Adipocyte (in vitro differentiated cells): ENCODE measurements at regions not wholly inside any gene's neighbourhood (a gene's known extent, or its start where the extent isn't known, plus 50 kb on each side); places are given as distances from the start of the nearest gene placed in this dataset.

Experiments used
- DNase-seq: peaks from one replicate; pipeline ENCODE4 v3.0.0-alpha.2; 2015; ENCODE audit warnings: low read depth
- H3K27me3 ChIP-seq: replicated peaks from 2 replicates; pipeline ENCODE4 v1.7.0; 2013; ENCODE audit warnings: mild to moderate bottlenecking, low read length, moderate library complexity; ENCODE audit not compliant: control insufficient read depth, insufficient read depth
- H3K36me3 ChIP-seq: 2 replicates; pipeline ENCODE4 v1.7.0; 2013; ENCODE audit warnings: low read length, mild to moderate bottlenecking, moderate library complexity; ENCODE audit not compliant: control insufficient read depth, insufficient read depth, severe bottlenecking
- H3K4me1 ChIP-seq: 2 replicates; pipeline ENCODE4 v1.7.0; 2013; ENCODE audit warnings: mild to moderate bottlenecking, low read length, moderate library complexity; ENCODE audit not compliant: control insufficient read depth, insufficient read depth
- H3K4me3 ChIP-seq: 2 replicates; pipeline ENCODE4 v1.7.0; 2013; ENCODE audit warnings: mild to moderate bottlenecking, low read length, moderate library complexity
- H3K9ac ChIP-seq: 2 replicates; pipeline ENCODE4 v1.7.0; 2013; ENCODE audit warnings: mild to moderate bottlenecking, low read length, moderate library complexity
- H3K9me3 ChIP-seq: 2 replicates; pipeline ENCODE4 v1.7.0; 2013; ENCODE audit warnings: mild to moderate bottlenecking, low read length, moderate library complexity; ENCODE audit not compliant: control insufficient read depth

DNA sequence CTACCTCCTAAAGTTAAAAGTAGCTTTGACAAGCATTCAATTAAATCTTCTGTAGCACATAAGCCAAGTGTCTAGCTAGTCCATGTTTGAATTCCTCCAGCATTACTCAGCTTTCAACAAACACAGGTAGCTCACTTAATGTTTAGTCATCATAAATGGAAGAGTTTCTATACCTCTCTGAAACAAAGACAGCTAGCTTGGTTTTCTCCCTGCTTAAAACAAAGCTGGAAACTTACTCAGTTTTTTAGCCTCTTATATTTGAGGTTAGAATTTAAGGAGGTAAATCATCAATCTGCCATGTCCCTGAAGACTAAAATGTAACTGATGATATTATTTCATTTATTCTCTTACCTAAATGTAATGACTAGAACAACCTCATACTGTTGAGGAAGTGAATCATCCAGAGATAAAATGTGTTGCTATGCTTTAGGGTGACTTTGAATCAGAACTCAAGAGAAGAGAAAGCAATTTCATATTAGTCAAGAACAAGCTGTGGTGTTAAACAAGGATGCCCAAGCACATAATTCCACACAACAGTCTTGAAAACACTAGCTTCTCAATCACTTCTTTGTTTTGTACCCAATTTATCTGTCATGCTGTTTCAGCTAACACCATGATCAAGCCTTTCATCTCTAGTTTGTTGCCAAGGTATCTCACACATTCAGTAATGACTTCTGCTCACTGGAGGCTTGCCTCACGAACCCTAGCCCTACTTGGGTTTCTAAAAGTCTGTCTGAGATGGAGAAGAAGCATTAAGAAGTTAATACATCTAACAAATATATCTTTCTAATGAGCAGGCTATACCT is 251.9 kb downstream of the EPM2A start:
- no peaks in the 10 kb centered on the region for H3K27me3 ChIP-seq
- H3K9me3 ChIP-seq: peaks cover 10% of the 10 kb centered on the region
- no peak overlapping the region for H3K4me3 ChIP-seq
- no peaks in the 10 kb centered on the region for H3K36me3 ChIP-seq
- DNase-seq: no peak
- no peak overlapping the region for H3K9ac ChIP-seq
- H3K4me1 ChIP-seq: no peaks in the 10 kb centered on the region

DNA sequence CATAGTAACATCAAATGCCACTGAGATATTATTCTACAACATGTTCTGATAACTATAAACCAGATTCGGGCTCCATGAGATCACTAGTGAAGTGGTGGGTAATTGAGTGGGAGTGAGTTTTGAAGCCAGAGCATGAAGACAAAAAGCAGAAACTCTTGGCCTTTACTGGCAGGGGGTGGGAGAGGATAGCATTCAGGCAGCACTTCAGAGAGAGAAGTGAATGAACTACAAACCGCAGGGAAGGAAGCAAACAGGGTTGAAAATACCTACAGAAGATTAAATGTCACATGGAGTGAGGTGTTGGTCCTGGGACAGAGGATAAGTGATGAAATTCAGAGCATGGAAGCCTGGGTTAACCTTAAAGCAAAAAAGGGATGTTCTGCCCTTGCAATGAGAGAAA is 250.0 kb downstream of the EPM2A start:
- H3K4me3 ChIP-seq: no peak overlapping the region
- DNase-seq: no peak

DNA sequence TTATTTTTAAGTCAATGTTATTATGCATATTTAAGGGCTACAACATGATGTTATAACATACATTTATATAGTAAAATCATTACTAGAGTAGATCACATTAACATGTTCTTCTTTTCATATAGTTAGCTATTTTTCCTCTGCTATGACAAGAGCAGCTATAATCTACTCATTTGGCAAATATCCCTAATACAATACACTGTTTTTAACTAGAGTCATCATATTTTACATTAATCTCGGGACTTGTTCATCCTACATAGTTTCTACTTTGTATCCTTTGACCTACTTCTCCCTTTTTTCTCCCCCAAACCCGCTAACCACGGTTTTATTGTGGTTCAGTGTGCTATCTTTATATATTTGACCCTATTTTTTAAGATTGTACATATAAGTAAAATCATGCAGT is 249.0 kb downstream of the EPM2A start:
- Histone ChIP-seq H3K9me3 (peaks cover 5% of the 10 kb centered on the region), H3K27me3 (no peaks in the 10 kb centered on the region), H3K4me3 (no peak overlapping the region), H3K4me1 (no peaks in the 10 kb centered on the region), H3K9ac (no peak overlapping the region), H3K36me3 (no peaks in the 10 kb centered on the region)
- no peak for DNase-seq

More for the DNA sequence above, 250.0 kb downstream of the EPM2A start:
- no peak overlapping the region for H3K9ac ChIP-seq
- peaks cover 5% of the 10 kb centered on the region for H3K9me3 ChIP-seq
- H3K27me3 ChIP-seq: no peaks in the 10 kb centered on the region
- no peaks in the 10 kb centered on the region for H3K36me3 ChIP-seq
- no peaks in the 10 kb centered on the region for H3K4me1 ChIP-seq

DNA sequence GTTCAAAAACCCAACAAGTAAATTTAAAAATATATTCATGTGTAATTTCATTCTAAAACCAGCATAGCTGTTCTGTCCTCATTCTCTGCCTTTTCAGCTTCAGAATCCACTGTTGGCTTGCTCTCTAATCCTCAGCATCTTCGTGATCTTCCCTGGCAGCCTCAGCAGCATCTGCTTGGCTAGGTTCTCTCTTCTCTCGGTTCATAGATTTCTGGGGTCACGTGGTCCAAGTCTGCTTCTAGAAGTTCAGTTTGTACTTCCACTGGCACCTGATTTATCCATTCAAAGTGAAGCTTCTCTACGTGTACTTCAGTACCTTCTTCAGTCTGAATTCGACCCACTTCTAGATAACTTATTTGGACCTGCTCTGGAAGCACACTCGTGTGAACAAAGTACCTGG is 245.7 kb downstream of the EPM2A start:
- Histone ChIP-seq H3K27me3 (no peaks in the 10 kb centered on the region), H3K9me3 (peaks cover 14% of the 10 kb centered on the region), H3K36me3 (no peaks in the 10 kb centered on the region), H3K9ac (no peak overlapping the region), H3K4me3 (no peak overlapping the region), H3K4me1 (no peaks in the 10 kb centered on the region)
- DNase-seq: no peak

DNA sequence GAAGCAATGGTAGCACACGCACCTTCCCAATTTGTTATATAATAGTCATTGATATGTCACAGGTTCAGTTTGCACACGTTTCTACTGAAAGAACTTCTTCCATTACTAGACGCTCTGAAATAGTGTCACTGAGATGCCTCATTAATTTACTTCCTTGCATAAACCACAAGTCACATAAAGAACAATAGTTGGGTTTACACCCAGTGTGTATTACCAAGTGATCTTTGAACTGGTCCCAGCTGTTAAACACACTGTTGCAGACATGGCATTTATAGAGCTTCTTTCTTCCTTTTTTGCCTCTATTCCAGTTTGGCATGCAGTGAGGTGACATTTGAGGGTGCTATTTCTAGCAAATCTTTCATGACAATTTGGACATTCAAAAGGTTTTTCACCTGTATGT is 245.3 kb downstream of the EPM2A start:
- H3K36me3 ChIP-seq: no peaks in the 10 kb centered on the region
- peaks cover 14% of the 10 kb centered on the region for H3K9me3 ChIP-seq

DNA sequence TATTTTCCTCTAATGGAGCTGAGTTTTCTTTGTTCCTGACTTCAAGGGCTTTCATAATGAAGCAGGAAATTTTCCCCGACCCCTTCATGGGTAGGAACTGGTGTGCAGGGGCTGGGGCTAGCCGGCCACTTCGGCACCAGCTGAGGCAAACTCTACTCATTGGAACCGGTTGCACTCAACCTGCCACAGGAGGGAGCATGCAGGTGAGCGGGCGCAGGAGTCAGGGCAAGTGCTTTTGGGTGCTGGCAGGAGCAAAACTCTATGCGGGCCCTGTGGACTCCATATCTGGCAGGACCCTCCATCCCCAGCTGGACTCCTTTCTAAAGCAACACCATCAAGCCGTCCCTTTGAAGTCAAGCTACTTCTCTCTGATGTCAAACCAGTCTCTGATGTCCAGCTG is 244.2 kb downstream of the EPM2A start:
- Histone ChIP-seq H3K4me1 (no peaks in the 10 kb centered on the region), H3K27me3 (no peaks in the 10 kb centered on the region), H3K36me3 (no peaks in the 10 kb centered on the region), H3K4me3 (no peak overlapping the region), H3K9me3 (peaks cover 14% of the 10 kb centered on the region), H3K9ac (no peak overlapping the region)
- no peak for DNase-seq

More for the DNA sequence above, 245.3 kb downstream of the EPM2A start:
- Histone ChIP-seq H3K4me1 (no peaks in the 10 kb centered on the region), H3K4me3 (no peak overlapping the region), H3K27me3 (no peaks in the 10 kb centered on the region), H3K9ac (no peak overlapping the region)
- no peak for DNase-seq

DNA sequence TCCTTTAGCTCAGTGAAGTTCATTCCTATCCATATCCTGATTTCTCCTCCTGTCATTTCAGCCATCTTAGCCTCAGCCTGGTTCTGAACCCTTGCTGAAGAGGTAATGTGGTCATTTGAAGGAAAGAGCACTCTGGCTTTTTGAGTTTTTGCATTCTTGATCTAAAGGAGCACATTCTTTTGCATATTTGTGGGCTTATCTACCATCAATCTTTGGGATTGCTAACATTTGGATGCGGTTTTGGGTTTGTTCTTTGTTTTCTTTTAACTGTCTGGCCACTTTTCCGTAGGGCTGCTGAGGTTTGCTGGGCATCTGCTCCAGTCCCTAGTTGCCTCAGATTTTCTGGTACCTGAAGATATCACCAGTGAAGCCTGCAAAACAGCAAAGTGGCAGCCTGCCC is 238.3 kb downstream of the EPM2A start:
- H3K27me3 ChIP-seq: no peaks in the 10 kb centered on the region
- H3K9ac ChIP-seq: no peak overlapping the region
- peak; percentile 3 for DNase-seq
- peaks cover 9% of the 10 kb centered on the region for H3K9me3 ChIP-seq
- no peak overlapping the region for H3K4me3 ChIP-seq
- no peaks in the 10 kb centered on the region for H3K4me1 ChIP-seq
- H3K36me3 ChIP-seq: no peaks in the 10 kb centered on the region

DNA sequence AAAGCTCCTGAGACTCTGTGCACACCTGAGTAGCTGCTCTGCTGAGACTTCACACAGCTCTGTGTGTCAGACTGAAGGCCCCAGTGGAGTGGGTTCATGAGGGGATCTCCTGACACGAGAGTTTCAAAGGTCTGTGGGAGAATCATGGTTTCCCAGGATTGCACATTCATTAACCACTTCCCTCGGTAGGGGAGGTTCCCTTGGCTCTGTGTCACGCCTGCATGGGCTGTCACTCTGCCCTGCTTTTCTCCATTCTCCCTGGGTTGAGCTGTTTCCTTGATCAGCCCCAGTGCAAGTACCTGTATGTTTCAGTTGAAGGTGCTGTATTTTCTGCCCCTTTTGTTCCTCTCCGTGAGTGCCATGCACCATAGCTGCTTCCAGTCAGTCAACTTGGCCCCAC is 236.9 kb downstream of the EPM2A start:
- Histone ChIP-seq H3K4me1 (no peaks in the 10 kb centered on the region), H3K36me3 (no peaks in the 10 kb centered on the region), H3K4me3 (no peak overlapping the region), H3K9me3 (peaks cover 5% of the 10 kb centered on the region), H3K27me3 (no peaks in the 10 kb centered on the region), H3K9ac (no peak overlapping the region)
- no peak for DNase-seq

DNA sequence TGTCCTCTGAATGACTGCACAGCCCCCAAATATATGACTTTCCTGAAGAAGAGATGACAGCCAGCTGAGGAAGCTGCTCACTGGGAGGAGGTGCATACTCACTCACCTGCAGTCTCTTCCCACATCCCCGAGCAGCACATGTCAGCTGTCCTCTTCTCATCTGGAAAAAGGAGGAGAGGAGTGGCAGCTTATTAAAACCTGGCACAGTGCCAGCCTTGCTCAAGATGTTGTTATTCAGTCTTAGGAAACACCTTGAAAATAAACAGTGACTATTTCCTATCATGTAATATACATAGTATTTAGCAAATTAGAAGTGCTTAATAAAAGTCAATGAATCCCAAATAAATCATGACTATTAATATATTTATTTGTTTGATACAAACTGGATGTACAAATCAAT is 232.9 kb downstream of the EPM2A start:
- Histone ChIP-seq H3K9ac (no peak overlapping the region), H3K4me3 (no peak overlapping the region), H3K36me3 (no peaks in the 10 kb centered on the region), H3K4me1 (no peaks in the 10 kb centered on the region), H3K9me3 (no peaks in the 10 kb centered on the region), H3K27me3 (no peaks in the 10 kb centered on the region)
- DNase-seq: no peak

DNA sequence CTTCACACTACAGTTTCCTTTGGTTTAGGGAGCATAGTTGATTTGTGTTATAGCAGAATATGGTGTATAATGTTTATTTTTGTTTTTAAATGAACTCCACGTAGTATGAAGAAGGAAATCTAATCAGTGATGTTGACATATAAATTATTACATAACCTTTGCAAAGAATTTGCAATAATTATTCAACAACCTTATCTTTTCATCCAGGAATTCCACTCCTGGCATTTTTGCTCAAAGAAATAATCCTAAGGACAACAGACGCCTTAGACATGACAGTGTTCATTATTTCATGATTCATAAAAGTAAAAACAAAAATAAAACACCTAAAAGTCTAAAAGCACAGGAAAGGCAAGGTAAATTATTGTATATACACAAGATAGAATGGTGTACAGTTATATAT is 229.2 kb downstream of the EPM2A start:
- DNase-seq: no peak
- no peaks in the 10 kb centered on the region for H3K4me1 ChIP-seq
- peaks cover 17% of the 10 kb centered on the region for H3K9me3 ChIP-seq
- no peak overlapping the region for H3K4me3 ChIP-seq
- no peaks in the 10 kb centered on the region for H3K27me3 ChIP-seq
- H3K9ac ChIP-seq: no peak overlapping the region
- no peaks in the 10 kb centered on the region for H3K36me3 ChIP-seq

DNA sequence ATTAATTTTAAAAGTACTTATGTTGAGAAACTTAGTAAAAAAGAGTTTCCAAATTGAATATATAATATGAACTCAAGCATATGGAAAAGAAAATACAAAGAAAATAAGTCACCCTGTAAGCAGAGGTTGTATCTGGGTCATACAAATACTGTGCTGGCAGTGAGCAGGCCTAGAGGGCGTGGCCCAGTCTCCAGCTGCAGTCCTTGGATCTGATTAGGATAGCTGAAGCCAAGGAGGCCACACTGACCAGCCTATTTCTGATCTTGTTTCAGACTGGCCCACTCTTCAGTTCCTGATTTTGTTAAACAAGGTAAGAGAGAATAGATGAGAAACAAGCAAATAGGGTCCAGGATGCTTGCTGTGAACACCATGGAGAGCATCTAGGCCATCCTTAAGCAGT is 228.8 kb downstream of the EPM2A start:
- Histone ChIP-seq H3K9ac (no peak overlapping the region), H3K9me3 (peaks cover 17% of the 10 kb centered on the region), H3K27me3 (no peaks in the 10 kb centered on the region), H3K36me3 (no peaks in the 10 kb centered on the region), H3K4me1 (no peaks in the 10 kb centered on the region), H3K4me3 (no peak overlapping the region)
- DNase-seq: peak; percentile 17

DNA sequence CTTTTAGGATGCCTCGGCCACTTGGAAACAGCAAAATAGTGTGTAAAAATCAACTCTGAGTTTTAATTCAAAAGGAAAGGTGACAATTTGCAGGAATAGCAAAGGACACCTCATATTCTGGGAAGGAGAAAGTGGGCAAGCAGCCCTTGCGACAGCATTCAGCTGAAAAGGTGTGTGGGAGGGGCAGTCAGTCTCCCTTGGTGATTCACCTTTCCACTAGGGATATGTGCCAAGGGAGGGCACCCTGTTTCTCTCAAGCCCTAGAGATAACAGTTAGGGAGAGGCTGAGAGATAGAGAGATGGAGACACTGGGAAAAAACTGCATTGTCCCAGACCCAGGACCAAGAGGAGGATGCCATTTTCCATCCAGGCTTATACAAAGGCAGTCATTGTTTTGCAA is 228.1 kb downstream of the EPM2A start:
- no peak overlapping the region for H3K4me3 ChIP-seq
- no peaks in the 10 kb centered on the region for H3K4me1 ChIP-seq
- no peaks in the 10 kb centered on the region for H3K27me3 ChIP-seq

More for the DNA sequence above, 228.1 kb downstream of the EPM2A start:
- no peak for DNase-seq
- Histone ChIP-seq H3K9ac (no peak overlapping the region), H3K36me3 (no peaks in the 10 kb centered on the region), H3K9me3 (peaks cover 17% of the 10 kb centered on the region)
